Midbrain (tissue), 1 donor: ENCODE measurements at regions not wholly inside any gene's neighbourhood (a gene's known extent, or its start where the extent isn't known, plus 50 kb on each side); places are given as distances from the start of the nearest gene placed in this dataset.

ENCODE experiments used
- DNase-seq: peaks from one replicate; lab custom pipeline; 2025; lab: John Stamatoyannopoulos, UW

DNA sequence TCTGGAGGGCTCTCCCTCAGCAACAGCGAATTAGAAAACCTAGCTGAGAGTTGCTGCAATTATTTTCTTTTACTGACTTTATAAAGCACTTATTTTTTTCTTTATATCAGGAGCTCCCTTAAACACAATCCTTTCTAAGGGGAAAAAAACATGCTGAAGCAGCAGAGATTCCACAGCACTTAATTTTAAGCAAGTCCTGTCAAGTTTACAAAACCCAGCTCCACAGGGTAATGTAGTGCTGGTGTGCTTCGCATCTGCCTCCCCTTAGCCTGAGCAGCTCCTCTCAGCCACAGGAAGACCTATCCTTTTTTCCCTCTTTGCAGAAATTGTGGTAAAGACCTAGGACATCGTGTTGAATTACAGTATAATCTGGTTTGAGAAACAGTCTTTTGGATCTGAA lies 208.1 kb upstream of the SYNDIG1 start:
- no peak for DNase-seq

DNA sequence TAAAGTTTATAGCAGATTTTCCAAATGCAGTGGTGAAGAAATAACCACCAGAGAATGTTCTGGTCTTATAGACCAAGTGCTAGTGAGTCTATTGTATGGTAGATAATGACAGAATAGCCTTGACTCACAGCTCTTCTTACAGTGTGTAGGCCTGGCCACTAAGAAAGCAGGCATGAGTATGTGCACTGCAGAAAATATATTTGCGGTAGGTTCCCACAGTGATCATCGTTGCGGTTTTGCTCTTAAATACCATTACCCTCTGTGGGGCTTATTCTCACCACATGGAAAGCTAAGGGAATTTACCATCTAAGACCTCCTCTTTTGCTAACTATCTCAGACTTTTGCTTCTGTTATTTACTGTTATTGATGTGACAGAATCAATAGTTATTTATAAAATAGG lies 212.3 kb upstream of the SYNDIG1 start:
- no peak for DNase-seq

DNA sequence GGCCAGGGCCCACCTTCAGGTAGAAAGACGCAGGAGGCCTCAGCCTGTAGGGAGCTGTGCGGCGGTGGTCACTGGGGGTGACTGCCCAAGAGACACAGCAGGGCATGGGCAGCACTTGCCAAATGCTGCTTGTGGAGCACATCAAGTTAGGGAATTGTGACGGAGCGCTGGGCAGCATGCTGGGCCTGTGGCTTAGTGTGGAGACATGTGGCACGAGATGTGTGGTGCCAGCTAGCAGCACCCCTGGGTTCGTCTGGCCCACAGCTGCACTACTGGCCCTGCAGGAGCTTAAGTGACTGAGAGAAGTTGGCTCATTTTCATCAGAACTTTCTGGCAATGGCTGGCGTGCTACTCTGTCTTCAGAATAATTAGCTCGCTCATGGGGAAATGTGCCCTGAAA lies 213.1 kb upstream of the SYNDIG1 start:
- DNase-seq = no peak

DNA sequence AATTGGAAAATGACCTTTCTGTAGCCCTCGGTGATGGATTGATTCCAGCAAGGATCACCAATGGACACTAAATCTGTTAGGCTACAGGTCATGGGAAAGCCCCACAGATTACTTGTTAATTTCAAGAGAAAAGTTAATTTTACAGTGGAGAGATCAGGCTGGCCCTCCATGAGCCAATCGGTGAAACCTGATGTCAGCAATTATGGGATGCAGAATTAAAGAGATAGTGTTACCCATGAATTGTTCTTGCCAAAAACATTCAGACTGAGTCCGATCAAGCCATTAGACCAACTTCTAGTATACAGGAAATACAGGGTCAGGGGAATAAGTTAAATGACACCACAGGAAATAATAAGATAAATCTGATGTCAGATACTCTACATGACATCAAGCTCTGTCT lies 214.9 kb upstream of the SYNDIG1 start:
- DNase-seq = no peak

DNA sequence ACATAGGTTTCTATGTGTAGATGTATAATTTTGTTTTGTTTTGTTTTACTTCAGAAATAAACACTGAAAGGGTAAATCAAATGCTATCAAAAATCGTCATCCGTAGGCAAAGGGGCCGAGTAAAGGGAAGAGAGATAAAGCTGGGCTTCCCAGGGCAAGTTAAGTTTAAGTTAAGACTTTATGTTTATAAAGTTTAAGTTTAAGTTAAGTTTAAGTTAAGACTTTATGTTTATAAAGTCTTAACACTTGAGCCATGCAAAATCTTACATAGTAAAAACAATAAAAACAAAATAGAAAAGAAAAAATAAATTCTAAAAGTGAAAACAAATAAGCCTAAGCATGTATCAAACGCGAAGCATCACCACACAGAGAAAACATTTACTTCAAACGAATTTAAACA lies 216.1 kb upstream of the SYNDIG1 start:
- DNase-seq = no peak

DNA sequence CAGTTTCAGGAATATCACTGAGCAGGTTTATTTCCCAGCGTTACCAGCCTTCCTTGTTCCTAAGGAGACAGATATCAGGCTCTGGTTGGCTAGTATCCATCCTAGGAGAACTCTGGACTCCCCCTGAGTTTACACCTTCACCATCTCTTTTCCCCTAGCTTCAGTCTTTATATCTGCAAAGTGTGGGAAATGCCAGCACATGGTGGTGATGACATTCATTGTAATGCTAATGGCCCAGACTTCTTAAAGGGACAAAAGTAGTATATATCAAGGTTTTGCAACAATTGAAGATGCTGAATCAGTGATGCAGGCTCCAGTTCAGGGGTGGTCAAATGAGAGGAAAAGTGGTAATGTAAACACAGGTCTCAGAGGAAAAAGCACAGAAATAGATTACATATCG lies 224.3 kb upstream of the SYNDIG1 start:
- no peak for DNase-seq

DNA sequence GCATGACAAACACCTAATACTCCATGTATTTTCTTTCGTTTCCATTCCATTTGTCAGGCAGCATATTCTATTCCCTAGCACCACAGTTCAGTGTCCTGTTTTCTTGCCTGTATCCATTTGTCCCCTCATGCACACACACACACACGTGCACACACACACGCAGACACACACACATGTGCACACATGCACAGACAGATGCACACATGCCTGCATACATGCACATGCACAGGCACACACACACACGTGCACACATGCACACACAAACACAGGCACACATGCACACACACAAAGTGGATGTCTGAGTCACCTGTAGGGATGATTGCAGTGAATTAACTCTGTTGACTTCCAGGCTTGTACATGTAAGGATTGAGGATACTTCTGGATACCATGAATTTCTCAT lies 226.7 kb upstream of the SYNDIG1 start:
- DNase-seq = no peak

DNA sequence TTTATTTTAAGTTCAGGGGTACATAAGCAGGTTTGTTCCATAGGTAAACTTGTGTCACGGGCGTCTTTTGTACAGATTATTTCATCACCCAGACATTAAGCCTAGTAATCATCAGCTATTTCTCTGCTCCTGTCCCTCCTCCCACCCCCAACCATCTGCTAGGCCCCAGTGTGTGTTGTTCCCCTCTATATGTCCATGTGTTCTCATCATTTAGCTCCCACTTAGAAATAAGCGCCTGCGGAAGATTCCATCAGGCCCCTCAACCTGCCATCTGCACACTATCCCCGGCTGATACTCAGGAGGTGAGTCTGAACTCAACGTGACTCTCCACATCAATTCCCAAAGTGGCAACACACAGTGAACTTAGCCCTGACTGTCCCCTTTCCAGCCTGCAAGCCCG lies 228.0 kb upstream of the SYNDIG1 start:
- no peak for DNase-seq

DNA sequence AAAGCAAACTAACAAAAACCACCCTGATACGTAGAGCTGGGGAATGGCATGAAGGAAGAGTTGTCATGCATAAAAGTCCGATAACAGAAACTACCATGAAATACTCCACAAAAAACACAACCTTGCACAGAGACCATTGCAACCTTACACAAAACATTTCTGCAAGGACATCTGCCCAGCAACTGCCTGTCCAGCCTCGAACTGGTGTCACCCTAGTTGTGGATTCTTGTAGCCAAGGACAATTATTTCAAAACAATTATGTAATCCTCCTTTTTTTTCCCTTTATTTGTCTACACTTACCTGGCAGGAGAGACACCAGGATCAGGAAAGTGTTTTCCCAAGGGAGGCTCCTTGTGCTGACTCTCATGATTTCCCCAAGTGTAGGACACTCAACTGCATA lies 232.5 kb upstream of the SYNDIG1 start:
- DNase-seq = no peak

DNA sequence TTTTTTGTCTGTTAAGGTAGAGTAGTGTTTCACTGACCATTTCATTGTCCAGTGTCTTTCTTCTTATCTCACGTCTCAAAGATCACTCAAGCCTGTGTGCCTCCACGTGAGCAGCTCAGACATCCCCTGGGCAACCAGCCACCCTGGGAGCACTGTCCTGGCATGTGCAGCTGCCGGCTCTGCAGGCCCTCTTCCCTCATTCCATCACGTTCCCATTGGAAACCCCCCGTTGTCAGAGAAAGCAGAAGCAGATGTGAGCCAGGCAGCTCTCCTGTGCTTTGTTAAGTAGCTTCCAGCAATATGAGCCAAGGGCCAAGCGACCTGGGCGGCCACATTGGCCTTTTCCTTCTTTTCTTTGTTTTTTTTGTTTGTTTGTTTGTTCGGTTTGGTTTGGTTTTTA lies 233.2 kb upstream of the SYNDIG1 start:
- DNase-seq = no peak

DNA sequence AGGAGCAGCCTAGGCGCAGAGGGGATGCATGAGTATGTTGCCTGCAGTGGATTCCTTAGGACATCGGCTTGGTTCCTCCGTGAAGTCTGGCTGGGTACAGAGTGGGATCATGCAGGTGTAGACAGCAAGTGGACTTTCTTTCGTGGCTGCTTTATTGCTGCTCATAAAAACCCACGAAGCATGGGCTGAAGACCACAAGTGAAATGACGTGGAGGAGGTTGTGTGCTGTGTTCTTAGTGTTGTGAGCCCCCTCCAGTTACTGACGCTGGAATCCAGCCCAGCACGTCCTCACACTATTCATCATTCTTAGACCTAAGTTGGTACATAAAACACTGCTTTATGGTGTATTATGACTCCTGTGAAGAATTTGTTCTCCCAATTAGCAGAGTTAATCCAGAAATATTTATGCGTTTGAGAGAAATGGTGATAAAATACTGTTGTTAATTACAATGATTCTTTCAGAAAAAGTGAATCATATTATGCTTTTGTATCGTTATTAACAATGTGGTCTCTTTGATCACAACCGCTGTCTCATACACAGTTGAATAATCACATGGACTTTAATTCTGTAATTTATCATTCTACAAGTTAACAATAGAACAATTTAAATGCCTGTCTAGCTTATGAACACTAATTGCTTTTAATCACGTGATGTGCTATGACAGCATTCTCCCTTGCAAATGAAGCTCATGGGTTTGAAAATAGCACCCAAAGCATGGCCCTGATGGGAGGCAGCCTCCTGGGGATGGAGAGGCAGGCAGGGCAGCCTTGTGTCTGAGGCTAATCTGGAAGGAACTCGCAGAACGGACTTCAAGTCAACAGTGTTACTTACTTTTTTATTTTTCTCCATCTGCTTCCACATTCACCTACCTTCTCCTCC lies 233.9 kb upstream of the SYNDIG1 start:
- DNase-seq = peak; percentile 6

DNA sequence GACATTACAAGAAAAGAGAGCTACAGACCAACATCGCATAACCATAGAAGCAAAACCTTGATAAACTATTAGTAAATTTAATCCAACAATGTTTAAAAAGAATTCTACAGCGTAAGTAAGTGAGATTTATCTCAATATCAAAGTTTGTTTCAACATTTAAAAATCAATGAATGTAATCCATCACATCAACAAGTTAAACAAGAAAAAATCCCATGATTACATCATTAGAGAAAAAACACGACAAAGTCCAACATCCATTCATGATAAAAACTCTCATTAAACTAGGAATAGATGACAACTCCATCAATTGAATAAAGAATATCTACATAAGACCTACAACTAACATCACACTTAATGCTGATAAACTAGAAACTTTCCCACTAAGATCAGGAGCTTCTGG lies 239.0 kb upstream of the GGTLC1 start:
- DNase-seq = no peak

DNA sequence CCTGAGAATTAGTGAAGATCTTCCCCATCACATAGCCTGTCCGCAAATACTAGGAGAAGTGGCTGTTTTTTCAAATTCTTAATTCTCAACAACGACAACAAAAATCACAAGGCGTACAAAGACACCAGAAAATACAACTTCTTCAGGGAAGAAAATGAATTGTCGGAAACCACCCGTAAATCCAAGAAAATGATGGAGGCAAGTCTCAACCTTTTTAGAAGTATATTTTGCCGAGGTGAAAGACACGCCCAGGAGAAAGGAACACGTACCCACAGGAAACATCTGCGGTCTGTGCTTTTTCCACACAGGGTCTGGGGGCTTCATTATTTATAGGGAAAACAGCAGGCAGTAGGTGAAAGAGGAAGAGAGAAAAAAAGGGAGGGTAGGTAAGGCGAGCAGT lies 223.9 kb upstream of the GGTLC1 start:
- no peak for DNase-seq

DNA sequence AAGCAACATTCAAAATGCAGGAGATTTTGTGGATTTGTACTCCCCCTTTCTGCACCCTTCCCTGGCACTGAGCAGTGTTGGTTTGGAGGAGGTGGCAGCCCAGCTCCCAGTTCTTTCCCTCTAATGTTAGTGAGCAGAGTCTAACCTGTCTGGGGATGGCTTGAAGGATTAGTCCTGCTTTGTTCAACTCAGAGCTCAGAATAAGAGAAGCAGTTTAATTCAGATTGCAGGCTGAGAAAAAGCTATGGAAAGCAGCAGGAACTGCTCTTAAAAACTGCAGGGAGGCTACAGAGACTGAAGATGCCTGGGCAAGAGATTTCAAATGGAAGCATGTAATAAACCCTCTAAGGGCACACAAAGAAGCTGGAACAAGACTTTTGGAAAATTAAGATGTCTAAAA lies 223.4 kb upstream of the GGTLC1 start:
- DNase-seq = no peak

DNA sequence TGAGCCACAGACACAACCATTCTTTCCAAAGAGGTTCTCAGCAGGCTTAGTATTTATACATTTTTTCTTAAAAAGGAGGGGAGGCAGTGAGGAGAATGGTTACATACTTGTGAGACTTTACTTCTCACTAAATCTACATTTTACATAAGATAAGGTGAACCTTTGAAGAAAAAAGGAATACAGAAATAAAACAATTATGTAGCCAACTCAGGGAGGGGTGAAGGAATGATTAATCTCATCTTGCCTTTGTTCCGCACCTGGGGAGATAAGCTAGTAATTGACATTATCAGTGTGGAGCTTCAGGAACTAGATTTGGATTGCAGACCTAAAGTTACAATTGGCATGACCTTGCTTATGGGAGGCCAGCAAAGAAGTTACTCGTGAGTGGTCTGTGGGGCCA lies 221.8 kb upstream of the GGTLC1 start:
- DNase-seq = no peak

DNA sequence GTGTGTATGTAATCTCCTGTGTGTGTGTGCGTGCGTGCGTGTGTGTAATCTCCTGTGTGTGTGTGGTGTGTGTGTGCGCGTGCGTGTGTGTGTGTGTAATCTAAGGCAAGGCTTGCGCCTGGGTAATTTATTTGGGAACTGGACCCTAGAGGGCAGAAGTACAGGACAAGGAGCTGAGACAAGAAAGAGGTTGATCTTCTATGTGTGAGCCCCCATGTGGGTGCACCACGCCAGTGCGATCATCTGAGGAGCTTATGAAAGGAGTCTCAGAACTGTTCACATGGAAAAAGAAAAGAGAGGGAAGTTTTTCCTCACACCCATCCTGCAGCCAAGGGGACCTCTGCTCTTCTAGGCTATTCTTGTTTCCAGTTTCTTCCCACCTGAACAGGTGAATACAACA lies 220.1 kb upstream of the GGTLC1 start:
- no peak for DNase-seq

DNA sequence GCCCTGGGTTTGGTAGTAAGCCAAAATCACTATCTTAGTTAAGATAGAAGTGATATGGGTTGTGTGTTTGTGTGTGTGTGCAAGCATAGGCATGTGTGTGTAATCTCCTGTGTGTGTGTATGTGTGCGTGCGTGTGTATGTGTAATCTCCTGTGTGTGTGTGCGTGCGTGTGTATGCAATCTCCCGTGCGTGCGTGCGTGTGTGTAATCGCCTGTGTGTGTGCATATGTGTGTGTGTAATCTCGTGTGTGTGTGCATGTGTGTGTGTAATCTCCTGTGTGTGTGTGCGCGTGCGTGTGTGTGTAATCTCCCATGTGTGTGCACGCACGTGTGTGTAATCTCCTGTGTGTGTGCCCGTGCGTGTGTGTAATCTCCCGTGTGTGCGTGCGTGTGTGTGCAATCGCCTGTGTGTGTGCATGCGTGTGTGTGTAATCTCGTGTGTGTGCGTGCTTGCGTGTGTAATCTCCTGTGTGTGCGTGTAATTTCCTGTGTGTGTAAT lies 219.3 kb upstream of the GGTLC1 start:
- DNase-seq = no peak

DNA sequence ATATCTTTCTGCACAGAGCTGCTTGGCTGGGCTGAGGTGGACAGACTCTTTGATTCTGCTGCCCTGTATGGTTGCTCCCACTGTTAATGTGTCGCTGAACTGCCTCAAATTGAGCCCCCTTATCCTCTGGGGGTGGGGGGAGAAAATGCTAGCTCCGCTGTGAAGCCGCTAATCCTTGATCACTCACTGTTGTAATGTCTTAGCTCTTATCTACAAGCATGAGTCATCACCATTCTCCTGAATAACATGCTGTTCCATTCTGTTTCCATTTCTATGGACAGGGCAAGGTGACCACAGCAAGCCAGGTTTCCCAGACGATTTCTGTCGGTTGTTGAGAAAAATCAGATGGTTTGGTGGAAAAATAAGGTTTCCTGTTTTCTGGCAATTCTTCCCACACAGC lies 218.4 kb upstream of the GGTLC1 start:
- DNase-seq = no peak

DNA sequence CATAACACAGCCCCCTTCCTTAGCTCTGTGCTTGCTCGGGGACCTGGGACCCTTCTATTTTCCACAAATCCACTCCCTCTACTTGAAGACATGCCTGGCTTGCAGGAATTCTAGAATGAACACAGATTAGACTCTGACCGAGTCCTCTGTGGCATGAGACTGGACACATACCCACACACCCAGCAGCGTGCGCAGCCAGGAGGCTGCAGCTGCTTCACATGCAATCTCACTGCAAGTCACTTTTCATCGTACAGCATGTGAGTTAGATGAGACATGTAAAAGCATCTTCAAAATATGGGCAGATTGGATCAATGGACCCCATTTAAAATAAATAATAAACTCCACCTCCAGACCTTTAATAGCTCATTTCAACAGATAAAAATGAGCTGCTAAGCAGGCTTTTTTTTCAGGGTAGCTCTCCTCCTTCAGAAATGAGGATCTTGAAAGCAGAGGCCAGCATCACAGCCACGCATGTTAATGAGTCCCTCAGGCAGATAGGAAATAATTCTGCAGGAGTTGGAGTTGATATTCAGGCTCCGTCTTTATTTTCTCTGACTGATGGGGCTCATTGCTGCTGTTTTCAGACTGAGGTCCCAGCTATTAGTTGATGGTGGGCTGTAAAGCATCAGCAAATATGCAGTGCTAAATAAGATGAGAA lies 215.1 kb upstream of the GGTLC1 start:
- no peak for DNase-seq

DNA sequence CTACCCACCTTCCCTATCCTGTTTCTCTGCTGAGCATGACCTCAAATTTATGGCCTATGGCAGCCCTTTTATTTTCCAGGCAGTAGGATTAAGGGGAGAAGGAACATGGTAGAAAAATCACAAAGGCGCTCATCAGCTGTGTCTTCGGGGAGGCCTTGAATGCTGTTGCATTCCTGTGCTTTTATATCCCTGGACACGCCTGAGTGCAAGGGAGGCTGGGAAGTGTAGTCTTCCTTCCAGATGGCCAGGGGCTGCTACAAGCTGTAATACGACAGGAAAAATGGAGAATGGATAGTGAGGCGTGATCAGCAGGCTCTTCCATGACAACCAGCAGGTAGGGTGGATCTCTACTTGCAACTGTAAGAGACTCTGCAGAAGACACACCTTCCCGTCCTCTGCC lies 210.9 kb upstream of the GGTLC1 start:
- no peak for DNase-seq

DNA sequence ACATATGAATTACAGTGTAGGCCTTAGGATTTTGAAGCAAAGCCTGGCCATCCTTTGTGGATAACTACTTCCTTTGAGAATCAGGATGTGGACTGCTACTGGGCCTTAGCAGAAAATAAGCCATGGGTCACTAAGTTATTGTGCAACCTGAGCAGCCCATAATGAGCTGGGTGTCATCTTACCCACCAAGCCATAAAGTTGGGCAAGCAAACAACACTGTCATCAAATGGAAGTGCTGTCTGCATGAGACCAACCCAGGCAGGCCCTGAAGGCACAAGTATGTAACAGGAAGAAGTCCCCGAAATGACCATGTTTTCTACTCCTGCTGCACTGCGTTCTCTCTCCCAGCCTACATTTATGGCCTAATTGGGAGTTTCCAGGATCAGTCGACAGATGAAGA lies 205.6 kb upstream of the GGTLC1 start:
- DNase-seq = no peak

DNA sequence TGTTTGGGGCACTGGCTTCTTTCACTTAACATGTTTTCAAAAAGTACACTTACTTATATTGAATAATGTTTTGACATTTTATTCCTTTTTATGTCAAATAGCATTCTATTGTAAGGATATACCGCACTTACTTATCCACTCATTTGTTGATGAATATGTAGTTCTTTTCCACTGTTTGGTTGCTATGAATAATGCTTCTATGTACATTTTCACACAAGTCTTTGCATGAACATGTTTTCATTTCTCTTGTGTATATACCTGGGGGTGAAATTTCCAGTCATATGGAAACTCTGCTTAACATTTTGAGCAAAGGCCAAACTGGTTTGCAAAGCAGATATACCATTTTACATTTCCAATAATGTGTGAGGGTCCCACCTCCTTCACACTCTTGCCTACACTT lies 202.3 kb upstream of the GGTLC1 start:
- DNase-seq = no peak

DNA sequence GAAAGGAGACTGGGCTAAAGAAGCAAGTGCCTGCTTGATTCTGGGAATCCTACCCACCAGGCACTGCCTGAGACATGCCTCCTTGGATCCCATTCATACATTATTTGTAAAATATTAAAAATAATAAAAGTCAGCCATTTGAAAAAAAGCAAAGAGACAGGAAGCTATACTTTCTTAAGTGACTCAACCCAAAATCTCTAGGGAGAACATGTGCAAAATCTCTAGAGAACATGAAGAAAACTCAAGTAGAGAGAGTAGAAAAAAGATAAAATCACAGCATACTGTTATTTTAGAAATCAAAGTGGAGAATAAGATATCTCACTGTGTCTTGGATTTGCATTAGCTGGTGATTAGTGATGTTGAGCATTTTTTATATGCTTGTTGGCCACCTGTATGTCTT lies 197.2 kb upstream of the GGTLC1 start:
- no peak for DNase-seq

DNA sequence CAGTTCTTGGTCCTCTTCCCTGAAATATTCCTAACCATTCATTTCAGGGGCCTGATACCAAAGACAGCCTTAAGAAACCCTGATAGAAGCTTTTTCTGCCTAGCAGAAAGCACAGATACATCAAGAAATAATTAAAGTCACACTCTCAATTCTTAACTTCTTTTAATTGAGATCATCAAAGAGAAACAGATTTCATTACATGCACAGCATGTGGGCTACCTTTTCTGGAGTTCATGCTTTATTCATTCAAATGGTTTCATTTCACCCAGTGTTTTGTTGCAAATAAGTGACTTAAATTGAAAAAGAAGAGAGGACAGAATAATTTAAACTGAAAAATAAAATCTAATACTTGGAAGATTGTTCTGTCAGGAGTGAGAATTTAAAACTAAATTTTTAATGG lies 192.6 kb upstream of the GGTLC1 start:
- DNase-seq = no peak
